ENCODE measurements at regions not wholly inside any gene's neighbourhood (a gene's known extent, or its start where the extent isn't known, plus 50 kb on each side); places are given as distances from the start of the nearest gene placed in this dataset.

- Mint-ChIP-seq H3K36me3 (ENCODE audit: low read depth) (no peaks in the 10 kb centered on the region), H3K4me1 (ENCODE audit: low read depth) (peaks cover 6% of the 10 kb centered on the region), H3K27me3 (ENCODE audit: low read depth) (peaks cover 4% of the 10 kb centered on the region), H3K4me3 (ENCODE audit: unreplicated experiment) (no peak overlapping the region), H3K9me3 (ENCODE audit: low read depth) (peaks cover 3% of the 10 kb centered on the region), H3K27ac (ENCODE audit: unreplicated experiment) (no peak overlapping the region)
- TF ChIP-seq CTCF (IDR thresholded peaks at IDR 0.05): no peak
- no peak for DNase-seq (ENCODE audit: low spot score)
Observed at GRCh38 chr1:91624331-91624730, 123.7 kb downstream of the CDC7 start.

Measured in chondrocyte (in vitro differentiated cells).